ENCODE measurements at regions not wholly inside any gene's neighbourhood (a gene's known extent, or its start where the extent isn't known, plus 50 kb on each side); places are given as distances from the start of the nearest gene placed in this dataset.
A peak's percentile ranks its signal among the peaks of the same experiment; 100 is the strongest.
"Not testable (repeated sequence)": the region's sequence is repeated elsewhere in the genome, so short reads cannot be mapped to it uniquely, and the experiment has no call there.

DNA sequence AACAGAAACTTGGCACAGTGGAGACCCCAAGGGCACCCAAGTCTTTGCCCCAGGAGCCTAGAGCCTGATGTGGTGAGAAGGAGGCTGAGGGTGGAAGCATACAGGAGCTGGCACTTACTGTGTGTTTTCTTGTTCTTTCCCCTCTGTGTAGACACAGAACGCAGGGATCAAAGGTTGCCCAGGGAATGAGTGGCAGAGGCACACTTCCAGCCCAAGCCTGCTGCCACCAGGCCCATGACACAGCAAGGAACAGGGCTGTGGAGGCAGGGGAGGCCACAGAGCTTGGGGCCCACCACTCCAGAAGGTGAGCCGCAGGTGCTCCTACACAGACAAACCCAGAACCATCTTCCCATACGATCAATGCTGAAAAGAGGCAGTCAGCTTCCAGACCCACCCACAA, 73.9 kb upstream of the S1PR3 start:
- Histone ChIP-seq H3K4me3 (no peak overlapping the region), H3K27ac (no peak overlapping the region), H3K4me1 (no peaks in the 10 kb centered on the region), H3K4me2 (no peak overlapping the region), H3K9me3 (peaks cover 18% of the 10 kb centered on the region)
- DNase-seq (ENCODE audit: low read depth in 1 of 2, low spot score in 1 of 2) (no peak), FAIRE-seq (no peak), ATAC-seq (no peak)
- CTCF ChIA-PET = no interaction called here
- POLR2A ChIA-PET = no interaction called here
- TF ChIP-seq RAD21 (conservative IDR thresholded peaks at IDR 0.05 in 1 of 2, IDR thresholded peaks at IDR 0.05 in 1 of 2) (no peak), SMC3 (IDR thresholded peaks at IDR 0.05) (no peak), CEBPB (IDR thresholded peaks at IDR 0.05) (no peak), RARB (CRISPR knock-in tag; IDR thresholded peaks at IDR 0.05) (no peak), HOXB5 (CRISPR knock-in tag; IDR thresholded peaks at IDR 0.05) (no peak), MAFK (IDR thresholded peaks at IDR 0.05; ENCODE audit: partially characterized antibody) (no peak), HOXA7 (CRISPR knock-in tag; IDR thresholded peaks at IDR 0.05) (no peak), RCOR1 (IDR thresholded peaks at IDR 0.05; ENCODE audit: low read depth, low read length) (no peak), JUNB (IDR thresholded peaks at IDR 0.05) (no peak), NFE2L2 (conservative IDR thresholded peaks at IDR 0.05; ENCODE audit: low read length) (no peak), FOXS1 (CRISPR knock-in tag; IDR thresholded peaks at IDR 0.05) (no peak), CTCF (IDR thresholded peaks at IDR 0.05) (no peak), TP53 (CRISPR knock-in tag; IDR thresholded peaks at IDR 0.05) (no peak), SREBF2 (IDR thresholded peaks at IDR 0.05) (no peak), CBX8 (IDR thresholded peaks at IDR 0.05) (no peak)
- WGBS (ENCODE audit: missing lambda C conversion rate) = 77% methylated on average over 3 of the region's 3 CpGs

DNA sequence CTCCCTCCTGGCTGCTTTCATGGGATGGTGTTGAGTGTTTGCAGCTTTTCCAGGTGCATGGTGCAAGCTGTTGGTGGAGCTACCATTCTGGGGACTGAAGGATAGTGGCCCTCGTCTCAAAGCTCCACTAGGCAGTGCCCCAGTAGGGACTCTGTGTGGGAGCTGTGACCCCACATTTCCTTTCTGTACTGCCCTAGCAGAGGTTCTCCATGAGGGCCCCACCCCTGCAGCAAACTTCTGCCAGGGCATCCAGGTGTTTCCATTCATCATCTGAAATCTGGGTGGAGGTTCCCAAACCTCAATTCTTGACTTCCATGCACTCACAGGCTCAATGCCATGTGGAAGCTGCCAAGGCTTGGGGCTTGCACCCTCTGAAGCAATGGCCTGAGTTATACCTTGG, 72.7 kb upstream of the S1PR3 start:
- H3K9me3 ChIP-seq = peaks cover 18% of the 10 kb centered on the region
- H3K4me3 ChIP-seq; H3K4me1 ChIP-seq; CTCF ChIA-PET; ATAC-seq; POLR2A ChIA-PET; DNase-seq (ENCODE audit: low read depth in 1 of 2, low spot score in 1 of 2); H3K27ac ChIP-seq; FAIRE-seq; H3K4me2 ChIP-seq: not testable (repeated sequence)
- WGBS (ENCODE audit: missing lambda C conversion rate) = 0% methylated on average over 1 of the region's 1 CpG

GRCh38 chr9:88920645-88921044, 70.6 kb upstream of the S1PR3 start:
- POLR2A ChIA-PET = no interaction called here
- FAIRE-seq (no peak), ATAC-seq (no peak), DNase-seq (ENCODE audit: low read depth in 1 of 2, low spot score in 1 of 2) (peak in 1 of 2 experiments; percentile 11)
- Histone ChIP-seq H3K4me3 (no peak overlapping the region), H3K27ac (no peak overlapping the region), H3K9me3 (peaks cover 18% of the 10 kb centered on the region), H3K4me1 (no peaks in the 10 kb centered on the region), H3K4me2 (no peak overlapping the region)
- 94% methylated on average over 1 of the region's 1 CpG for WGBS (ENCODE audit: missing lambda C conversion rate)
- CTCF ChIA-PET = interaction anchor here (1.0 to 2.0 kb wide), 2 partner anchors 11 to 260 kb away, joined by 3 to 5 read pairs; no protein-coding TSS in a partner anchor
- TF ChIP-seq SMC3 (IDR thresholded peaks at IDR 0.05) (0 out of 3 replicates have a peak, but pooled peaks have one; percentile 8), RAD21 (conservative IDR thresholded peaks at IDR 0.05 in 1 of 2, IDR thresholded peaks at IDR 0.05 in 1 of 2) (peak in 1 of 2 experiments; percentile 22; a peak in 1 of 5 replicates)
- TF ChIP-seq, protein P1, sequence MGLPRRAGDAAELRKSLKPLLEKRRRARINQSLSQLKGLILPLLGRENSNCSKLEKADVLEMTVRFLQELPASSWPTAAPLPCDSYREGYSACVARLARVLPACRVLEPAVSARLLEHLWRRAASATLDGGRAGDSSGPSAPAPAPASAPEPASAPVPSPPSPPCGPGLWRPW (IDR thresholded peaks at IDR 0.05) = no peak

- FAIRE-seq (no peak), DNase-seq (ENCODE audit: low read depth in 1 of 2, low spot score in 1 of 2) (no peak), ATAC-seq (no peak)
- ChIA-PET CTCF (no interaction called here), POLR2A (interaction anchor here (0.6 kb wide), 1 partner anchor 69 kb away, joined by 3 read pairs; the partner anchor contains the start of gene S1PR3)
- H3K4me2 ChIP-seq = no peak overlapping the region
- no peaks in the 10 kb centered on the region for H3K4me1 ChIP-seq
- H3K9me3 ChIP-seq = peaks cover 18% of the 10 kb centered on the region
- H3K27ac ChIP-seq = no peak overlapping the region
- no peak overlapping the region for H3K4me3 ChIP-seq
- WGBS (ENCODE audit: missing lambda C conversion rate) = 77% methylated on average over 10 of the region's 10 CpGs
- no peak for TF ChIP-seq EP300 (IDR thresholded peaks at IDR 0.05)
- no peak for TF ChIP-seq HDAC2 (IDR thresholded peaks at IDR 0.05)
- TF ChIP-seq GATA3 (IDR thresholded peaks at IDR 0.05; ENCODE audit: borderline replicate concordance) = no peak
- TF ChIP-seq CBX8 (IDR thresholded peaks at IDR 0.05) = no peak
- TF ChIP-seq HOXA7 (CRISPR knock-in tag; IDR thresholded peaks at IDR 0.05) = no peak
- TF ChIP-seq MAZ (IDR thresholded peaks at IDR 0.05; ENCODE audit: borderline replicate concordance, low read depth, low read length) = no peak
- TF ChIP-seq SREBF2 (IDR thresholded peaks at IDR 0.05) = no peak
- no peak for TF ChIP-seq POLR2AphosphoS2 (conservative IDR thresholded peaks at IDR 0.05; ENCODE audit: low read length)
- TF ChIP-seq ZSCAN20 (CRISPR knock-in tag; IDR thresholded peaks at IDR 0.05) = no peak
- TF ChIP-seq BCL3 (IDR thresholded peaks at IDR 0.05) = no peak
- TF ChIP-seq, protein P2, sequence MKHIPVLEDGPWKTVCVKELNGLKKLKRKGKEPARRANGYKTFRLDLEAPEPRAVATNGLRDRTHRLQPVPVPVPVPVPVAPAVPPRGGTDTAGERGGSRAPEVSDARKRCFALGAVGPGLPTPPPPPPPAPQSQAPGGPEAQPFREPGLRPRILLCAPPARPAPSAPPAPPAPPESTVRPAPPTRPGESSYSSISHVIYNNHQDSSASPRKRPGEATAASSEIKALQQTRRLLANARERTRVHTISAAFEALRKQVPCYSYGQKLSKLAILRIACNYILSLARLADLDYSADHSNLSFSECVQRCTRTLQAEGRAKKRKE (CRISPR knock-in tag; IDR thresholded peaks at IDR 0.05; ENCODE audit: low read depth) = no peak
- TF ChIP-seq, protein P1 (IDR thresholded peaks at IDR 0.05) = no peak
- TF ChIP-seq NR3C1 (IDR thresholded peaks at IDR 0.05) = no peak
- TF ChIP-seq, protein P3, sequence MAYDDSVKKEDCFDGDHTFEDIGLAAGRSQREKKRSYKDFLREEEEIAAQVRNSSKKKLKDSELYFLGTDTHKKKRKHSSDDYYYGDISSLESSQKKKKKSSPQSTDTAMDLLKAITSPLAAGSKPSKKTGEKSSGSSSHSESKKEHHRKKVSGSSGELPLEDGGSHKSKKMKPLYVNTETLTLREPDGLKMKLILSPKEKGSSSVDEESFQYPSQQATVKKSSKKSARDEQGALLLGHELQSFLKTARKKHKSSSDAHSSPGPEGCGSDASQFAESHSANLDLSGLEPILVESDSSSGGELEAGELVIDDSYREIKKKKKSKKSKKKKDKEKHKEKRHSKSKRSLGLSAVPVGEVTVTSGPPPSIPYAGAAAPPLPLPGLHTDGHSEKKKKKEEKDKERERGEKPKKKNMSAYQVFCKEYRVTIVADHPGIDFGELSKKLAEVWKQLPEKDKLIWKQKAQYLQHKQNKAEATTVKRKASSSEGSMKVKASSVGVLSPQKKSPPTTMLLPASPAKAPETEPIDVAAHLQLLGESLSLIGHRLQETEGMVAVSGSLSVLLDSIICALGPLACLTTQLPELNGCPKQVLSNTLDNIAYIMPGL (CRISPR knock-in tag; IDR thresholded peaks at IDR 0.05; ENCODE audit: borderline replicate concordance) = no peak
- no peak for TF ChIP-seq KDM1A (IDR thresholded peaks at IDR 0.05; ENCODE audit: low read depth)
Observed at GRCh38 chr9:88922091-88922490, 69.2 kb upstream of the S1PR3 start.
